ENCODE measurements at regions not wholly inside any gene's neighbourhood (a gene's known extent, or its start where the extent isn't known, plus 50 kb on each side); places are given as distances from the start of the nearest gene placed in this dataset.

GRCh38 chr1:62917314-62917713, 133.4 kb downstream of the ATG4C start:
- ATAC-seq (no peak), DNase-seq (no peak)
- no peaks in the 10 kb centered on the region for H3K9me3 ChIP-seq
- intact Hi-C loops (cut with DNase I): no loop called here
- no peaks in the 10 kb centered on the region for H3K36me3 ChIP-seq
- H3K27me3 ChIP-seq: peaks cover 0 to 3% of the 10 kb centered on the region in 2 donors
- H3K27ac ChIP-seq: no peak overlapping the region
- TF ChIP-seq CTCF (IDR thresholded peaks at IDR 0.05): no peak
- no peak overlapping the region for H3K4me3 ChIP-seq
- no peaks in the 10 kb centered on the region for H3K4me1 ChIP-seq

DNA sequence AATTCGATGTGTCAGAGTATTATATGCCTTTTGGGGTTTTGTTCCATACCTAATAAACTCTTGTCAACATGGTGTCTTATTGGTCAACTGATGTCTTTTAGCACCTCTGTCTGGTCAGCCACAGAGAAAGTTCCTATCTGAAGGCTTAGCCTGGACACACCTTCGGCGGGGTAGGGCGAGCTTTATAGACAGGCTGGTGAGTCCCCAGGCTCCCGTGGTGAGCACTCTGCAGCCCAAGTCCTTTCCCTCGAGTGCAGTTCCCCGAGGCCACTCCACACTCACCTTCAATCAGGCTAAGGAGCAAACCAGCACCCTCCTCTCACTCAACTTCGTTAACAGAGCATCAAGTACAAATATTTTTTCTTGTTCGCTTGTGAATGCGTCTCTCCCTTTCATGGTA, 133.9 kb downstream of the ATG4C start:
- intact Hi-C loops (cut with DNase I): no loop called here
- H3K4me3 ChIP-seq: no peak overlapping the region
- DNase-seq: no peak
- peak; percentile 29 for ATAC-seq
- H3K4me1 ChIP-seq: no peaks in the 10 kb centered on the region
- no peaks in the 10 kb centered on the region for H3K9me3 ChIP-seq
- H3K27me3 ChIP-seq: peaks cover 0 to 3% of the 10 kb centered on the region in 2 donors
- TF ChIP-seq CTCF (IDR thresholded peaks at IDR 0.05): no peak
- no peaks in the 10 kb centered on the region for H3K36me3 ChIP-seq
- no peak overlapping the region for H3K27ac ChIP-seq

DNA sequence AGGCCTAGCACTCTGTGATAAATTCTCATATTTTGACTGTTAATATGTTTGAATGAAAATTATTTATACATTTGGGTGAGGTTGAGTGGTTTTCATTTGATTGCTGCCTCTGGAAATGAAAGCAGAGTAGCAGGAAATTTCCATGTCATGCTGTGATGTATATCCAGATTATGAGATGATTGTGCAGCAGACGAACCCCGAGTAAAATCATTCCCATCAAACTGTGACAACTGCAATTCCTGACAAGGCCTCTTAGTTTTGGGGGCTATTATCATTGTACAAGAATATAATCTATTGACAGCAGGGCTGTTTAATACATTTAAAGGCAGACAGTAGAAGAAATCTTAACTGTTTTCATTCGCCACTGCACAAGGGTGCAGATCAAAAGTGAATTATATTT, 134.8 kb downstream of the ATG4C start:
- no peak for TF ChIP-seq CTCF (IDR thresholded peaks at IDR 0.05)
- peaks cover 0 to 3% of the 10 kb centered on the region in 2 donors for H3K27me3 ChIP-seq
- no peak for DNase-seq
- H3K36me3 ChIP-seq: no peaks in the 10 kb centered on the region
- intact Hi-C loops (cut with DNase I): no loop called here
- no peaks in the 10 kb centered on the region for H3K4me1 ChIP-seq
- no peak overlapping the region for H3K27ac ChIP-seq
- H3K9me3 ChIP-seq: no peaks in the 10 kb centered on the region
- H3K4me3 ChIP-seq: no peak overlapping the region
- no peak for ATAC-seq

GRCh38 chr1:62922006-62922405, 138.1 kb downstream of the ATG4C start:
- Histone ChIP-seq H3K27me3 (no peaks in the 10 kb centered on the region), H3K36me3 (no peaks in the 10 kb centered on the region), H3K9me3 (no peaks in the 10 kb centered on the region), H3K4me1 (no peaks in the 10 kb centered on the region), H3K4me3 (no peak overlapping the region), H3K27ac (no peak overlapping the region)
- ATAC-seq: no peak
- intact Hi-C loops (cut with DNase I): no loop called here
- DNase-seq: no peak
- TF ChIP-seq CTCF (IDR thresholded peaks at IDR 0.05): no peak

GRCh38 chr1:62924983-62925790, 141.3 kb downstream of the ATG4C start:
- H3K4me3 ChIP-seq: no peak overlapping the region
- H3K9me3 ChIP-seq: no peaks in the 10 kb centered on the region
- DNase-seq (no peak), ATAC-seq (no peak)
- H3K27ac ChIP-seq: no peak overlapping the region
- H3K36me3 ChIP-seq: no peaks in the 10 kb centered on the region
- H3K27me3 ChIP-seq: no peaks in the 10 kb centered on the region
- no peaks in the 10 kb centered on the region for H3K4me1 ChIP-seq
- intact Hi-C loops (cut with DNase I): no loop called here
- no peak for TF ChIP-seq CTCF (IDR thresholded peaks at IDR 0.05)

Measured in left lung (tissue), 4 donors.